Small intestine (tissue), 7 donors: ENCODE measurements at regions not wholly inside any gene's neighbourhood (a gene's known extent, or its start where the extent isn't known, plus 50 kb on each side); places are given as distances from the start of the nearest gene placed in this dataset.

Experiments
- DNase-seq, 2 donors: peaks; one replicate each; pipeline versions ENCODE4 v3.0.0 to v3.0.0-alpha.2; 2013
- FAIRE-seq: peaks from 2 replicates; lab custom pipeline; 2012; peaks lifted over from hg19 to GRCh38; lab: Jason Lieb, UNC
- H3K27ac ChIP-seq, 3 donors: one replicate each; pipeline ENCODE4 v1.5.1; 2013; ENCODE audit warnings: low read length in 2 of 3, mild to moderate bottlenecking in 2 of 3, control low read depth in 1 of 3, inconsistent platforms in 1 of 3, low read depth in 1 of 3, moderate library complexity in 1 of 3
- H3K27me3 ChIP-seq, 3 donors: one replicate each; pipeline ENCODE4 v1.6.1; 2013; ENCODE audit warnings: low read length in 3 of 3, inconsistent platforms in 1 of 3; ENCODE audit not compliant: control insufficient read depth in 3 of 3, insufficient read depth in 3 of 3
- H3K36me3 ChIP-seq, 3 donors: one replicate each; pipeline ENCODE4 v1.6.1; 2013; ENCODE audit warnings: low read length in 3 of 3, inconsistent platforms in 1 of 3, low read depth in 1 of 3, mild to moderate bottlenecking in 1 of 3, moderate library complexity in 1 of 3; ENCODE audit not compliant: control insufficient read depth in 3 of 3, insufficient read depth in 2 of 3
- H3K4me1 ChIP-seq, 3 donors: one replicate each; pipeline ENCODE4 v1.6.1; 2013; ENCODE audit warnings: low read length in 2 of 3, inconsistent platforms in 1 of 3, low read depth in 1 of 3, mild to moderate bottlenecking in 1 of 3, moderate library complexity in 1 of 3; ENCODE audit not compliant: control insufficient read depth in 3 of 3, insufficient read depth in 2 of 3
- H3K4me3 ChIP-seq, 3 donors: one replicate each; pipeline ENCODE4 v1.5.1; 2013; ENCODE audit warnings: low read length in 3 of 3, control low read depth in 1 of 3, inconsistent platforms in 1 of 3, low read depth in 1 of 3, mild to moderate bottlenecking in 1 of 3, moderate library complexity in 1 of 3
- H3K9me3 ChIP-seq, 2 donors: one replicate each; pipeline ENCODE4 v1.6.1; 2013; ENCODE audit warnings: low read depth in 1 of 2, low read length in 1 of 2; ENCODE audit not compliant: control insufficient read depth in 2 of 2, insufficient read depth in 1 of 2
- WGBS, 3 donors: extraction: QIAGEN DNeasy Blood & Tissue Kit; methylation state at CpG; one replicate each; pipeline ENCODE4 v1.1.7; 2013; 5-methylcytosine and 5-hydroxymethylcytosine counted together
- donor health status: healthy with polysubstance abuse.
- donor health status: control.
- donor health status: control.
- donor health status: Bipolar disorder and iron deficiency.
- donor health status: healthy.

DNA sequence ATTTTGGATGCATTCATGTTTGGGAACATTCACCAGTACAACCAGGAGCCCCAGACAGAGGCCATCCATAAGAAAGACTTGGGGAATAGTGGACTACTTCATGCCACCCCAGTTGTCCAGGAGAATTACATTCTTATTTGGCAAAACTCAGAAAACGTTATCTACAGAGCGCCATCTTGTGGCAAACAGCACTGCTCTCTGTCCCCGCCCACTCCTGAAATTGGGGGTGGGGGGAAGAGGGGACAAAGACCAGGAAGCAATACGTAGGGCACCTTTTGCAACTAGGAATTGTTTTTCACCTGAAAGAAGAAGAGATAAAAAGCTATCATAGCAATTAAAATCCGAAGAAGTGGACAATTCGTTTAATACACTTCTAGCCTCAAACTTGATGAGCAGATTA lies 134.6 kb upstream of the MGMT start:
- Histone ChIP-seq H3K27me3 (no peaks in the 10 kb centered on the region), H3K4me1 (no peaks in the 10 kb centered on the region), H3K4me3 (no peak overlapping the region), H3K9me3 (no peaks in the 10 kb centered on the region), H3K36me3 (no peaks in the 10 kb centered on the region), H3K27ac (no peak overlapping the region)
- DNase-seq: no peak
- FAIRE-seq: no peak
- 20 to 31% (median 22%) methylated on average over 6 of the region's 6 CpGs for WGBS, 3 donors

DNA sequence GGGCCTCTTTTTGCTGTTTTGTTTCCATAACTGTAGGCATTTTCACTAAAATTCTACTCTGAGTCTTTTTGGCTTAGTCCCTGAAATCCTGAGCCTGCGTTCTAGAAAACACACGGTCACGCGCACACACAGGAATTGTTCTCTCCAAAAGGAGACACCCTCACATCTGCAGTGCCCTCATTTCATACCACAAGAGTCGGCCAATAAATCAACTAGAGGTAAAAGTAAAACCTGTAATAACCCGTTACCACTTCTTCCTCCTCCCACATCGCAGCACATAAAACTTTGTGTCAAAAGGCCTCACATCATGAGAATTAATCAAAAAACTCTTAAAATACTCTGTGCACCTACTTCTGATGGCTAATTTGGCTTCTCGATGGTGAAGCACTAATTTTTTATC lies 133.3 kb upstream of the MGMT start:
- no peak overlapping the region for H3K4me3 ChIP-seq
- H3K27me3 ChIP-seq: no peaks in the 10 kb centered on the region
- WGBS, 3 donors: 74 to 78% (median 75%) methylated on average over 8 of the region's 8 CpGs
- DNase-seq: no peak
- no peak overlapping the region for H3K27ac ChIP-seq
- H3K9me3 ChIP-seq: no peaks in the 10 kb centered on the region
- no peaks in the 10 kb centered on the region for H3K4me1 ChIP-seq
- no peak for FAIRE-seq
- H3K36me3 ChIP-seq: no peaks in the 10 kb centered on the region

DNA sequence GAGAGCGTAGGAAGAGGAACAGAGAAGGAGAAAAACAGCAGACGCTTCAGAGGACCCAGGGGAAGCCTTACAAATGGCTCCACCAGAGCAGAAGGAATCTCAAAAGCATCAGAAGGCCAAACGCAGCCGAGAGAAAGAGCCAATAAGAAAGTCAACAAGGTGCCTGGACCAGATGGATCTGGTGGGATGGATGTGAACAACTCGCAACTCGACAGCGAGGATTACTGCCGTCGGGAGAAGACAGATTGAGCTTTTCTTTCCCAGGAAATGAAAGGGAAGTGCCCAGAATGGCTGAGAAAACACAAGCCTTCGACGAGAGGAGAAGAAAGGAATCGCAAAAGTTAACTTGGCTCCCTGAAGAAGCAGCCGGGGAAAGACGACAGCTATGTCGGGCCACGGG lies 132.8 kb upstream of the MGMT start:
- FAIRE-seq: no peak
- Histone ChIP-seq H3K36me3 (no peaks in the 10 kb centered on the region), H3K4me1 (no peaks in the 10 kb centered on the region), H3K27ac (no peak overlapping the region), H3K27me3 (no peaks in the 10 kb centered on the region), H3K4me3 (no peak overlapping the region), H3K9me3 (no peaks in the 10 kb centered on the region)
- no peak for DNase-seq
- WGBS, 3 donors: 62 to 75% (median 66%) methylated on average over 16 of the region's 16 CpGs

DNA sequence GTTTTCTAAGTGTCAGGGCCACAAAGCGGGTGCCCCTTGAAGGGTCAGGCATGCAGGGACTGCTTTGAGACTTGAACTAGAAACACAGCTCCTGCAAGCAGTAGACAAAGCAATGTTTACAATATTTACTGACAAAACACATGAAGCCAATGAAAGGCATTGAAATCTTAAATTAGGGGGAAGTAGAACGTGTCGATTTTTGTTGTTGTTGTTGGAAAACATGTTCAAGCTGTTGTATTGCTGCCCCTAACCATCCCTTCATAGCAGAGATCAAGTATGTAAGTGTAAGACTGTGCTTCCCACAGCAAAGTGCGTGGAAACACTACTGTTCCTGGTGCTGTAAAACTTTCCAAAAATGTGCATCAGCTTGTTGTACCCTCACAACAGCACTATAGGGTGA lies 131.6 kb upstream of the MGMT start:
- DNase-seq: no peak
- H3K36me3 ChIP-seq: no peaks in the 10 kb centered on the region
- 78 to 80% (median 79%) methylated on average over 4 of the region's 4 CpGs for WGBS, 3 donors
- no peaks in the 10 kb centered on the region for H3K27me3 ChIP-seq
- no peak for FAIRE-seq
- H3K27ac ChIP-seq: no peak overlapping the region
- no peaks in the 10 kb centered on the region for H3K4me1 ChIP-seq
- no peak overlapping the region for H3K4me3 ChIP-seq
- H3K9me3 ChIP-seq: no peaks in the 10 kb centered on the region

DNA sequence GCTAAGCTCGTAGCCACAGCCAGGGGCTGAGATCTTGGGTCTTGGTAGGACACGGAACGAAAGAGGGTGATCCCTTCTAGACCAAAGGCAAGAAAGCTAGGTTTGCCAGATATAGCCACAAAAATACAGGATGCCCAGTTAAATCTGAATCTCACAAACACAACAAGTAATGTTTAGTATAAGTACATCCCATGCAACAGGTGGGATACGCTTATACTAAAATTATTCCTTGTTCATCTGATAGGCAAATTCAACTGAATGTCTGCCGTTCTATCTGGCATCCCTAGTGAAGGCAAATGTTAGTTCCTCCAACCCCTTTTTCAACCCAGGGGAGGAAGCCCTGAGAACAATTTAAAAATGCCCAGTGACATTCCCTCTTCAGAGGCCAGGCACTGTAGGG lies 131.1 kb upstream of the MGMT start:
- FAIRE-seq (no peak), DNase-seq (no peak)
- Histone ChIP-seq H3K27ac (no peak overlapping the region), H3K4me3 (no peak overlapping the region), H3K36me3 (no peaks in the 10 kb centered on the region), H3K4me1 (no peaks in the 10 kb centered on the region), H3K27me3 (no peaks in the 10 kb centered on the region), H3K9me3 (no peaks in the 10 kb centered on the region)
- WGBS, 3 donors: 84 to 93% (median 88%) methylated on average over 5 of the region's 5 CpGs

DNA sequence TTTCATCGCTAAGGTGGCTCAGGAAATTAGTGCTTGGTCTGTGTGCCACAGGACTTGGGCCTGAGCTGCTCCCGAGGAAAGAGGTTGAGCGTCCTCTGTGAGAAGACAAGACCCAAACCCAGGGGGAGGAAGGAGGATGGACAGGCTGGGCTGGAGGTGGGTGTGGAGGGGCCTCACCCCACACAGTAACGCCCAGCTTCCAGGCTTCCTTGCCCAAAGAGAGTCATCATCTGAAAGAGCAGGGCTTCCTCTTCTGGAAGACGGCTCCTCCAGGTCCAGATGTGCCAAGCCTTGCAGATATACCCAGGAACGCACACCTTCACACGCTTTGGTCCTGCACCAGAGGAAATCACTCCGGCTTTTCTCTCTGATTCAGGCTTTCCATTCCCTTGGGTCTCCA lies 127.8 kb upstream of the MGMT start:
- H3K27ac ChIP-seq: no peak overlapping the region
- H3K4me1 ChIP-seq: no peaks in the 10 kb centered on the region
- H3K36me3 ChIP-seq: no peaks in the 10 kb centered on the region
- H3K4me3 ChIP-seq: no peak overlapping the region
- no peak for FAIRE-seq
- no peaks in the 10 kb centered on the region for H3K27me3 ChIP-seq
- no peaks in the 10 kb centered on the region for H3K9me3 ChIP-seq
- WGBS, 3 donors: 79 to 92% (median 85%) methylated on average over 8 of the region's 8 CpGs
- no peak for DNase-seq

DNA sequence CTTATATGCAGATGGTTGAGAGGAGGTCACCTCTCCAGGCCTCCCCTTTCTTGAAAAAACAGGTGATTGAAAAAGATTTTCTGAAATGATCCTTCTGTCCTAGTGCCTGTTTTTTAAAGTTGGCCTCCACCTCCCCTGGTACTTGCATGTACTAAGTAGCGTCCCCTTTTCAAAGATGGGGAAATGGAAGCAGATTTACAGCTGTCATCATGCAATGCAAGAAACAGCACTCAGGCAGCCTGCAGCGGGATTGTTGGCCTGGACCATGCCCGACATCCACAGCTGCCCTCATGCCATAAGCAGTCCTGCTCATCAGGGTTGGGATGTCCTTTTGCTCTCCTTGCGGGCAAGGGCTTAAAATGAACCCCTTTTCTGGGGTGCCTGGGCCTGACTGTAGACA lies 127.2 kb upstream of the MGMT start:
- H3K4me1 ChIP-seq: no peaks in the 10 kb centered on the region
- no peaks in the 10 kb centered on the region for H3K36me3 ChIP-seq
- H3K27me3 ChIP-seq: no peaks in the 10 kb centered on the region
- no peak overlapping the region for H3K4me3 ChIP-seq
- DNase-seq (no peak), FAIRE-seq (no peak)
- 84 to 92% (median 86%) methylated on average over 4 of the region's 4 CpGs for WGBS, 3 donors
- H3K9me3 ChIP-seq: no peaks in the 10 kb centered on the region
- no peak overlapping the region for H3K27ac ChIP-seq

DNA sequence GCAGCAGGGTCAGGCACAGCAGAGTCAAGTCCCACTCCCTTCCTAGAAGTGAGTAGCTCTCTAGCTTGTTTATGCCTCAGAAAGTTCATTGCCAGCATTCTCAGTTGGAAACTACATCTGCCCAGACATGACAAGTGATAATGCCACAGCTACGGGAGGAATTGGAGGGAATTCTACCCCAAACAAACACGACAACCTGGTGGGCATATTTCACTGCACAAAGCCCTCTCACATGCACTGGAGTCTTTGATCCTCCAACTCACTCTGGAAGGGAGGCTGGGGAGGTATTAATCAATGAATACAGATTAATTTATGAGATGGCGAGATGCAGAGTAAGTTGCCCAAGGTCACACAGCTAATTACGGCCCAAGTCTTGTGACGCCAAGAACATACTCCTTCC lies 126.0 kb upstream of the MGMT start:
- WGBS, 3 donors: 55 to 82% (median 69%) methylated on average over 5 of the region's 5 CpGs
- FAIRE-seq: no peak

DNA sequence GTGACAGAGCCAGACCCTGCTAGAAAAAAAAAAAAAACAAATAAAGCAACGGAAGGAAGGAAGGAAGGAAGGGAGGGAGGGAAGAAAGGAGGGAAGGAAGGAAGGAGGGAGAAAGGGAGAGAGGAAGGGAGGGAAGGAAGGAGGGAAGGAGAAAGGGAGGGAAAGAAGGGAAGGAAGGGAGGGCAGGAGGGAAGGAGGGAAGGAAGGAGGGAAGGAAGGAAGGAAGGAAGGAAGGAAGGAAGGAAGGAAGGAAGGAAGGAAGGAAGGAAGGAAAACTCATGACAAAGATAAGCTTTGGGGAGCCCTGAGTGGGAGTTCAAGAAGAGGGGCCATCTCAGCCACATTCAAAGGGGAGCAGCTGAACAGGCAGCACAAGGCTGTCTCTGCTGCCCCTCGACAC lies 124.7 kb upstream of the MGMT start:
- no peak overlapping the region for H3K27ac ChIP-seq
- no peaks in the 10 kb centered on the region for H3K36me3 ChIP-seq
- FAIRE-seq (no peak), DNase-seq (no peak)
- H3K4me3 ChIP-seq: no peak overlapping the region
- no peaks in the 10 kb centered on the region for H3K4me1 ChIP-seq
- peaks cover 0 to 3% (median 0%) of the 10 kb centered on the region in 3 donors for H3K27me3 ChIP-seq
- no peaks in the 10 kb centered on the region for H3K9me3 ChIP-seq
- 68 to 73% (median 69%) methylated on average over 2 of the region's 2 CpGs for WGBS, 3 donors

More for the DNA sequence above, 126.0 kb upstream of the MGMT start:
- Histone ChIP-seq H3K27me3 (no peaks in the 10 kb centered on the region), H3K27ac (no peak overlapping the region), H3K4me3 (no peak overlapping the region), H3K36me3 (no peaks in the 10 kb centered on the region), H3K4me1 (no peaks in the 10 kb centered on the region), H3K9me3 (no peaks in the 10 kb centered on the region)
- DNase-seq: no peak
